IMR-90 (cell line): ENCODE measurements at regions not wholly inside any gene's neighbourhood (a gene's known extent, or its start where the extent isn't known, plus 50 kb on each side); places are given as distances from the start of the nearest gene placed in this dataset.

ENCODE experiments used
- ATAC-seq: fragments of 200-7000 bp; cut with Tn5 transposase; 2 replicates; pipeline ENCODE4 v1.9.1; 2020; ENCODE audit warnings: low read depth, mild to moderate bottlenecking, moderate library complexity
- BruUV-seq: library from RNA; stranded (reverse); fragments of 400-500 nt; replicated peaks from 2 replicates; lab custom pipeline; 2021; lab: Mats Ljungman, UMichigan
- CTCF ChIA-PET: fragments of 300-600 bp; formaldehyde crosslinking; extraction: SDS; loops from one replicate; lab custom pipeline; 2021; ENCODE audit warnings: antibody characterized with exemption; lab: Yijun Ruan, JAX
- POLR2A ChIA-PET: fragments of 300-600 bp; sonication (Branson Sonifier 250); formaldehyde crosslinking; loops from one replicate; lab custom pipeline; 2022; ENCODE audit warnings: antibody characterized with exemption; ENCODE audit not compliant: unreplicated experiment; lab: Charles Lee
- DNase-seq: peaks from one replicate; pipeline ENCODE4 v3.0.0; 2013
- H2AFZ ChIP-seq: replicated peaks from 2 replicates; pipeline ENCODE3; 2013; ENCODE audit warnings: low read length, mild to moderate bottlenecking; ENCODE audit not compliant: poor library complexity
- H2AK5ac ChIP-seq: 2 replicates; pipeline ENCODE4 v1.6.1; 2013; ENCODE audit warnings: low read depth, low read length, inconsistent platforms
- H2AK9ac ChIP-seq: replicated peaks from 2 replicates; pipeline ENCODE3; 2013; ENCODE audit warnings: mild to moderate bottlenecking, low read depth, low read length, moderate library complexity; ENCODE audit not compliant: poor library complexity
- H2BK120ac ChIP-seq: 2 replicates; pipeline ENCODE4 v1.6.1; 2013; ENCODE audit warnings: low read depth, low read length, inconsistent platforms
- H2BK15ac ChIP-seq: 3 replicates; pipeline ENCODE4 v1.6.1; 2013; ENCODE audit warnings: low read depth, low read length, inconsistent platforms
- H2BK20ac ChIP-seq: 2 replicates; pipeline ENCODE4 v1.6.1; 2013; ENCODE audit warnings: low read depth, mild to moderate bottlenecking, inconsistent platforms, low read length, moderate library complexity
- H2BK5ac ChIP-seq: 2 replicates; pipeline ENCODE4 v1.6.1; 2013; ENCODE audit warnings: mild to moderate bottlenecking, low read depth, low read length, inconsistent platforms; ENCODE audit not compliant: poor library complexity, severe bottlenecking
- H3K14ac ChIP-seq: replicated peaks from 2 replicates; pipeline ENCODE4 v1.6.1; 2013; ENCODE audit warnings: low read depth, low read length, inconsistent platforms
- H3K18ac ChIP-seq: 2 replicates; pipeline ENCODE4 v1.6.1; 2013; ENCODE audit warnings: low read depth, low read length, control low read depth
- H3K23ac ChIP-seq: 2 replicates; pipeline ENCODE4 v1.6.1; 2013; ENCODE audit warnings: low read depth, low read length, inconsistent platforms
- H3K27ac ChIP-seq: 2 replicates; pipeline ENCODE4 v1.5.1; 2013; ENCODE audit warnings: mild to moderate bottlenecking, control low read depth, low read length; ENCODE audit not compliant: insufficient read depth
- H3K27me3 ChIP-seq: 2 replicates; pipeline ENCODE4 v1.6.1; 2013; ENCODE audit warnings: low read length; ENCODE audit not compliant: control insufficient read depth, insufficient read depth
- H3K36me3 ChIP-seq: 2 replicates; pipeline ENCODE4 v1.6.1; 2013; ENCODE audit warnings: low read length, mixed read lengths; ENCODE audit not compliant: control insufficient read depth, insufficient read depth
- H3K4ac ChIP-seq: 2 replicates; pipeline ENCODE4 v1.6.1; 2013; ENCODE audit warnings: low read depth, low read length, inconsistent platforms
- H3K4me1 ChIP-seq: 2 replicates; pipeline ENCODE4 v1.6.1; 2013; ENCODE audit warnings: low read length, mixed read lengths; ENCODE audit not compliant: control insufficient read depth, insufficient read depth
- H3K4me2 ChIP-seq: 2 replicates; pipeline ENCODE4 v1.6.1; 2013; ENCODE audit warnings: low read depth, mild to moderate bottlenecking, control low read depth, low read length, moderate library complexity
- H3K4me3 ChIP-seq: 2 replicates; pipeline ENCODE4 v1.5.1; 2013; ENCODE audit warnings: low read depth, mild to moderate bottlenecking, control low read depth, low read length, moderate library complexity; ENCODE audit not compliant: insufficient read depth
- H3K56ac ChIP-seq: 2 replicates; pipeline ENCODE4 v1.6.1; 2013; ENCODE audit warnings: low read length, inconsistent platforms; ENCODE audit not compliant: insufficient read depth; ENCODE audit errors: extremely low read depth
- H3K79me1 ChIP-seq, 2 experiments: 2 replicates each; pipeline ENCODE4 v1.6.1; 2013; ENCODE audit warnings: low read length in 2 of 2, inconsistent platforms in 1 of 2, low read depth in 1 of 2
- H3K9ac ChIP-seq: 2 replicates; pipeline ENCODE4 v1.6.1; 2013; ENCODE audit warnings: low read depth, low read length, control low read depth
- H3K9me1 ChIP-seq: 2 replicates; pipeline ENCODE4 v1.6.1; 2013; ENCODE audit warnings: low read length, inconsistent platforms; ENCODE audit not compliant: insufficient read depth
- H3K9me3 ChIP-seq: 2 replicates; pipeline ENCODE4 v1.6.1; 2013; ENCODE audit warnings: low read length; ENCODE audit not compliant: control insufficient read depth, insufficient read depth
- H4K20me1 ChIP-seq: 2 replicates; pipeline ENCODE4 v1.6.1; 2013; ENCODE audit warnings: low read length, inconsistent platforms; ENCODE audit not compliant: insufficient read depth
- H4K5ac ChIP-seq: 2 replicates; pipeline ENCODE4 v1.6.1; 2013; ENCODE audit warnings: mild to moderate bottlenecking, low read depth, low read length, control low read depth
- H4K8ac ChIP-seq, 2 experiments: 2 replicates each; pipeline ENCODE4 v1.6.1; 2013; ENCODE audit warnings: low read depth in 2 of 2, low read length in 2 of 2, control low read depth in 1 of 2, inconsistent platforms in 1 of 2
- H4K91ac ChIP-seq: 2 replicates; pipeline ENCODE4 v1.6.1; 2013; ENCODE audit warnings: low read depth, low read length, inconsistent platforms; ENCODE audit not compliant: insufficient read depth
- CHD1 ChIP-seq: IDR thresholded peaks from 2 replicates; pipeline ENCODE4 v1.6.1; 2012; ENCODE audit warnings: low read depth, low read length, improper control_type of control experiment
- CTCF ChIP-seq: conservative IDR thresholded peaks from 2 replicates; pipeline ENCODE4 v1.5.1; 2012; ENCODE audit warnings: mild to moderate bottlenecking, low read depth, low read length, improper control_type of control experiment
- MAFK ChIP-seq: IDR thresholded peaks from 2 replicates; pipeline ENCODE4 v1.6.1; 2012; ENCODE audit warnings: low read depth, low read length, improper control_type of control experiment
- RCOR1 ChIP-seq: IDR thresholded peaks from 2 replicates; pipeline ENCODE4 v1.6.1; 2012; ENCODE audit warnings: mild to moderate bottlenecking, low read length, improper control_type of control experiment; ENCODE audit not compliant: insufficient replicate concordance
- RFX5 ChIP-seq: IDR thresholded peaks from 2 replicates; pipeline ENCODE4 v1.8.0; 2012; ENCODE audit warnings: low read depth, mild to moderate bottlenecking, low read length, moderate library complexity
- USF2 ChIP-seq: fragments of 150-350 bp; IDR thresholded peaks from 2 replicates; pipeline ENCODE4 v1.6.1; 2017; ENCODE audit warnings: mild to moderate bottlenecking, antibody characterized with exemption, low read length, low read depth
- WGBS, 2 experiments: methylation state at CpG; one replicate each; pipeline versions ENCODE4 v1.1.5 to v1.1.7; 2013; ENCODE audit warnings: missing lambda C conversion rate in 2 of 2; ENCODE audit not compliant: insufficient read length in 1 of 2; ENCODE audit errors: extremely low coverage in 2 of 2; 5-methylcytosine and 5-hydroxymethylcytosine counted together
- dilution Hi-C: fragments of 300-500 bp; cut with HindIII; formaldehyde crosslinking; loops from one replicate; pipeline ENCODE4 v1.14.3; 2018; ENCODE audit warnings: low sequenced_read_pairs; ENCODE audit not compliant: unreplicated experiment
- in situ Hi-C: fragments of 300-500 bp; cut with MboI; formaldehyde crosslinking; loops from 3 replicates; pipeline ENCODE4 v1.14.3; 2019; ENCODE audit warnings: low sequenced_read_pairs, inconsistent platforms, mixed read lengths
- intact Hi-C: fragments of 100-400 bp; cut with micrococcal nuclease; formaldehyde crosslinking; loops from 2 replicates; pipeline ENCODE4 v1.10.0; 2022

- DNase-seq (no peak), ATAC-seq (no peak)
- H4K20me1 ChIP-seq: no peaks in the 10 kb centered on the region
- no peak overlapping the region for H2BK20ac ChIP-seq
- H2AK9ac ChIP-seq: no peak overlapping the region
- H3K9me1 ChIP-seq: peaks cover 2% of the 10 kb centered on the region; the same call in 1 of the 2 replicates
- TF ChIP-seq CHD1 (no peak), CTCF (no peak), MAFK (no peak), RFX5 (no peak), RCOR1 (no peak), USF2 (no peak)
- no TSS peak for BruUV-seq
- no peak overlapping the region for H4K91ac ChIP-seq
- H3K79me1 ChIP-seq: no peaks in the 10 kb centered on the region
- no peak overlapping the region for H2BK120ac ChIP-seq
- H3K36me3 ChIP-seq: no peaks in the 10 kb centered on the region
- H3K9me3 ChIP-seq: no peaks in the 10 kb centered on the region
- H3K18ac ChIP-seq: no peak overlapping the region
- H2AK5ac ChIP-seq: no peak overlapping the region
- no peak overlapping the region for H3K27ac ChIP-seq
- H2BK5ac ChIP-seq: no peak overlapping the region
- H2BK15ac ChIP-seq: no peak overlapping the region
- no peak overlapping the region for H4K8ac ChIP-seq
- no peak overlapping the region for H3K4ac ChIP-seq
- intact Hi-C loops: no loop called here
- no peak overlapping the region for H3K4me2 ChIP-seq
- H3K14ac ChIP-seq: 0 out of 2 replicates have a peak overlapping the region, but pooled peaks have one; percentile 29
- POLR2A ChIA-PET: no interaction called here
- dilution Hi-C loops: no loop called here
- H3K4me3 ChIP-seq: no peak overlapping the region
- WGBS, 2 experiments: 100% methylated on average over 1 of the region's 5 CpGs; no CpG with 5 or more reads in 1 of the 2 experiments
- no peaks in the 10 kb centered on the region for H3K4me1 ChIP-seq
- no peak overlapping the region for H3K9ac ChIP-seq
- CTCF ChIA-PET: no interaction called here
- H2AFZ ChIP-seq: no peak overlapping the region
- in situ Hi-C loops: no loop called here
- no peak overlapping the region for H3K23ac ChIP-seq
- H4K5ac ChIP-seq: no peak overlapping the region
- no peaks in the 10 kb centered on the region for H3K27me3 ChIP-seq
- H3K56ac ChIP-seq: no peak overlapping the region
Observed at GRCh38 chr11:33575311-33575710, 125.3 kb downstream of the C11orf91 start.
